ENCODE measurements at regions not wholly inside any gene's neighbourhood (a gene's known extent, or its start where the extent isn't known, plus 50 kb on each side); places are given as distances from the start of the nearest gene placed in this dataset.
"Not testable (repeated sequence)": the region's sequence is repeated elsewhere in the genome, so short reads cannot be mapped to it uniquely, and the experiment has no call there.

DNA sequence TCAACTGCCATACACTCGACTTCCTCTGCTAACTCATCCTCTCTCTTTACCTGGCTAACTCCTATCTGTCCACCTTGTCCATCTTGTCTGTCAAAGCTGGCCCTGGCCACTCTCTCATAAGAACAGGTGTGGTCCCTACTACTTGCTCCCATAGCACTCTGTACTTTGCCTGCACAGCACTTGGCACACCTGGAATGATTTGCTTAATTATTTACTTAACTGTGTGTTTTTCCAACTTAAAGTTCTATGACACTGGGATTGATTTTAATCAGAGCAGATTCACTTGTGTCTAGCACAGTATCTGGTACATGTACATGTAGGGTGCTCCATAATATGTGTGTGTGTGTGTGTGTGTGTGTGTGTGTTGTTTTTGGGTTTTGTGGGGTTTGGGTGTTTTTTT, 111.6 kb downstream of the ZNF281 start:
- TF ChIP-seq, protein P1, sequence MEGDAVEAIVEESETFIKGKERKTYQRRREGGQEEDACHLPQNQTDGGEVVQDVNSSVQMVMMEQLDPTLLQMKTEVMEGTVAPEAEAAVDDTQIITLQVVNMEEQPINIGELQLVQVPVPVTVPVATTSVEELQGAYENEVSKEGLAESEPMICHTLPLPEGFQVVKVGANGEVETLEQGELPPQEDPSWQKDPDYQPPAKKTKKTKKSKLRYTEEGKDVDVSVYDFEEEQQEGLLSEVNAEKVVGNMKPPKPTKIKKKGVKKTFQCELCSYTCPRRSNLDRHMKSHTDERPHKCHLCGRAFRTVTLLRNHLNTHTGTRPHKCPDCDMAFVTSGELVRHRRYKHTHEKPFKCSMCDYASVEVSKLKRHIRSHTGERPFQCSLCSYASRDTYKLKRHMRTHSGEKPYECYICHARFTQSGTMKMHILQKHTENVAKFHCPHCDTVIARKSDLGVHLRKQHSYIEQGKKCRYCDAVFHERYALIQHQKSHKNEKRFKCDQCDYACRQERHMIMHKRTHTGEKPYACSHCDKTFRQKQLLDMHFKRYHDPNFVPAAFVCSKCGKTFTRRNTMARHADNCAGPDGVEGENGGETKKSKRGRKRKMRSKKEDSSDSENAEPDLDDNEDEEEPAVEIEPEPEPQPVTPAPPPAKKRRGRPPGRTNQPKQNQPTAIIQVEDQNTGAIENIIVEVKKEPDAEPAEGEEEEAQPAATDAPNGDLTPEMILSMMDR (IDR thresholded peaks at IDR 0.05; ENCODE audit: low read depth, low read length): no peak
- H3K4me3 ChIP-seq (ENCODE audit: low read depth, low read length): no peak overlapping the region

GRCh38 chr1:200296091-200296661, 113.7 kb downstream of the ZNF281 start:
- TF ChIP-seq, protein P1 (IDR thresholded peaks at IDR 0.05; ENCODE audit: low read depth, low read length): no peak
- H3K4me3 ChIP-seq (ENCODE audit: low read depth, low read length): no peak overlapping the region

- H3K4me3 ChIP-seq (ENCODE audit: low read depth, low read length): no peak overlapping the region
- TF ChIP-seq, protein P1 (IDR thresholded peaks at IDR 0.05; ENCODE audit: low read depth, low read length): no peak
Measured at GRCh38 chr1:200294241-200294640, 115.6 kb downstream of the ZNF281 start.

DNA sequence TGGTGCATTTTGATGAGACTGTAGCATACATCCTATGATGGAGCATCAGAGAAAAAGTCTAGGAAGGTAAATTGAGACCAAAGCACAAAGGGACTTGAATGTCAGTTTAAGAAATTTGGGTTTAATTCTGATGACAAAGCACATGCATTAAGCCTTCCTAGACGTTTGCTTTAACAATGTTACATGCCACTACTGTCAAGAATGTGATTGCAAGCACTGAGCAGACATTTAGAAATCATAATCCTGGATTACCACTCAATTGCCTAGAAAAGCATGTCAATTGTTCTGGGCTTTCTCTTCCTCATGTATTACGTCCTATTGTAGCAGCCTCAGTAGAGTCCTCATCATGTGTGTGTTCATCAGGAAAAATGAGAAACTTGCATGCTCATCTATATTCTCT, 117.1 kb downstream of the ZNF281 start:
- TF ChIP-seq, protein P1 (IDR thresholded peaks at IDR 0.05; ENCODE audit: low read depth, low read length): no peak
- H3K4me3 ChIP-seq (ENCODE audit: low read depth, low read length): no peak overlapping the region

GRCh38 chr1:200291106-200291505, 118.7 kb downstream of the ZNF281 start:
- TF ChIP-seq, protein P1 (IDR thresholded peaks at IDR 0.05; ENCODE audit: low read depth, low read length): no peak

DNA sequence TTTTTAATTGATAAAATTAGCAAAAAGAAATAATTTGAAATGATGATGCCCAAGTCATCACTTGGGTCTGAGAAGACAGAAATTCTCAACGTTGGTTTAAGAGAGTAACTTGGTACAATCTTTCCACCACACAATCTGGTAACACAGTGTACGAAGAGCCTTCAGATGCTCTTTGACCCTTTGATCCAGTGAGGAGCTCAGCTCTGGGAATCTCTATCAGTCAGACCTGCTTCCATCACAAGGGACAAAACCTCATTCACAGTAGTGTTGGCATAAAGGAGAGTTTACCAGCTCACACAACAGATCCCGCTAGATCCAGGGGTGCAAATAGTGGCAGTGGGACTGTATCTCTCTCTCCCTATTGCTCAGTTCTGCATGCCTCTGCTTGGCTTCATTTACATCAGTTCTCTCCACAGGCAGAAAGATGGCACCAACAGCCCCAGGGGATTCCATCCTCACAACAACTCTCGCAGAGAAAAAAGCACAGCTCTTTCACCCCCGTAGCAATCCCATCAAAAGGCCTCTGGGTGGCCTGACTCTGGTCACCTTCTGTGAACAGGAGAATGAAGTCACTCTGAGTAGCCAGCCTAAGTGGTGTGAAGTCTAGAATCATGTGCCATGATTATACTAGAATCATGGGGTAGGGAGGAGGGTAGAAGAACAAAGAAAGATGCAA, 119.7 kb downstream of the ZNF281 start:
- TF ChIP-seq, protein P1 (IDR thresholded peaks at IDR 0.05; ENCODE audit: low read depth, low read length): no peak
- no peak overlapping the region for H3K4me3 ChIP-seq (ENCODE audit: low read depth, low read length)

More at GRCh38 chr1:200291106-200291505, 118.7 kb downstream of the ZNF281 start:
- H3K4me3 ChIP-seq (ENCODE audit: low read depth, low read length): no peak overlapping the region

DNA sequence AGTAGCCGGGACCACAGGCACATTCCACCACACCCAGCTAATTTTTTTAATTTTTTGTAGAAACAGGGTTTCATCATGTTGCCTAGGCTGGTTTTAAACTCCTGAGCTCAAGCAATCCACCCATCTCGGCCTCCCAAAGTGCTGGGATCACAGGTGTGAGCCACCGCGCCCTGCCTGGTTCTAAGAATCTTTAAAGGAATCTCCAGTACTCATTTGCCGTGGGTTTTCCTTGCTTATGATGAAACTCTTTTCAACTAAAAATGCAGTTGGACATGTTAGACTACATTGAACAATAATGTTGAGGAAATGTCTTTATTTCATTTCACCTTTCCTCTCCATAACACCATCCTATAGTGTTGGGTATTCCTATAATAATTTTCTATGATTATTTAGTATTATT, 121.6 kb downstream of the ZNF281 start:
- TF ChIP-seq, protein P1 (IDR thresholded peaks at IDR 0.05; ENCODE audit: low read depth, low read length): no peak
- no peak overlapping the region for H3K4me3 ChIP-seq (ENCODE audit: low read depth, low read length)

- not testable (repeated sequence) for H3K4me3 ChIP-seq (ENCODE audit: low read depth, low read length)
Measured at GRCh38 chr1:200284236-200284635, 125.6 kb downstream of the ZNF281 start.

Data from WI38 (cell line).